ENCODE measurements at regions not wholly inside any gene's neighbourhood (a gene's known extent, or its start where the extent isn't known, plus 50 kb on each side); places are given as distances from the start of the nearest gene placed in this dataset.

- TF ChIP-seq TAF1 (IDR thresholded peaks at IDR 0.05; ENCODE audit: borderline replicate concordance, low read depth, low read length) (no peak), POLR2A (IDR thresholded peaks at IDR 0.05; ENCODE audit: low read depth, low read length) (no peak), PKNOX1 (IDR thresholded peaks at IDR 0.05) (no peak)
Observed at GRCh38 chr7:46155367-46155766, 234.3 kb upstream of the IGFBP3 start.
